Middle frontal gyrus (tissue), 1 donor: ENCODE measurements at regions not wholly inside any gene's neighbourhood (a gene's known extent, or its start where the extent isn't known, plus 50 kb on each side); places are given as distances from the start of the nearest gene placed in this dataset.
A peak's percentile ranks its signal among the peaks of the same experiment; 100 is the strongest.
"Not testable (repeated sequence)": the region's sequence is repeated elsewhere in the genome, so short reads cannot be mapped to it uniquely, and the experiment has no call there.

Experiments
- DNase-seq: peaks from one replicate; pipeline ENCODE4 v3.0.0-alpha.2; 2015; ENCODE audit warnings: low spot score; ENCODE audit errors: extremely low spot score

DNA sequence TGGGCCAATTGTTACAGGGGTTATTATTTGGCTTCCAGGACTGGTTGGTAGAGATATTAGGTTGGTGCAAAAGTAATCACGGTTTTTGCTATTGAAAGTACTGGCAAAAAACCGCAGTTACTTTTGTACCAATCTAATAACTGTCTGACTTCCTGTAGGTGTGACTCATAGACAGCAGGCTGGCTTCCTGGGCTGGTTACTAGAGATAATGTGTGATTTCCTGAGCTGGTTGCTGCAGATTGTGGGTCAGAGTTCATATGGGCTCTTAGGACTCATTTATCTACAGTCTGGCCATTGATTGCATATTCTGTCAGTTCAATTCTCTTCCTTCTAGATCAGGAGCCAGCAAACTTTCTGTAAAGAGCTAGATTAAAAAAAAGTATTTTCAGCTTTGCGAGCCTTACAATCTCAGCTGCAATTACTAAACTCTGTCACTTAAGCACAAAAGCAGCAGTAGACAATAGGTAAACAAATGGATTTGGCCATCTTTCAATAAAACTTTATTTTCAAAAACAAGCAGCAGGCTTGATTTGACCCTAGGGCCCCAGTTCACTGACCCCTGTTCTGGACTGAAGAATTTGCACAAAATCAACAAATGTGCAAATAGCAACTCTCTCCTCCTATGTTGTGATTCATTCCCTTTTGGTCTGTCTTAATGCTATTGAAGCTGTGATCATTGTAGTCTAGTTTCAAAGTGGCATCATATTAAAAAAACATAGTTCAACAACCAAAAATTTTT lies 50.8 kb upstream of the BOD1L1 start:
- DNase-seq, result no peak

DNA sequence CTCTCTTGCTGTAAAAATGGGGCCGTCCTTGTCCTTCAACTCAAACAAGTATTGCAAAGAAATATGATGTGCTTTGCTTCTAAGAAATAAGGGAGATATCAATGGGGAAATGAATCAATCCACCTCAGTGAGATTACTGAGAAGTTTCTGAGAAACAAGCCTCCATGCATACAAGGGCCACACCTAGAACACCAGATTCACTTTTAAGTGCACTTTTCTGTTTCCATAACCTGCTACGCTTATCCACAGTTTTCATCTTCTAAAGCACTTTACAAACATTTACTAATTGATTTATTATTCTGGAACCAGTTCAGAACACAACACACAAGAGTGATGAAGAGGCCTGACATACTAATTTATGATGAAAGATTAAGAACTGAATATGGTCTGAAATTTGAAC lies 54.0 kb upstream of the BOD1L1 start:
- DNase-seq, result no peak

DNA sequence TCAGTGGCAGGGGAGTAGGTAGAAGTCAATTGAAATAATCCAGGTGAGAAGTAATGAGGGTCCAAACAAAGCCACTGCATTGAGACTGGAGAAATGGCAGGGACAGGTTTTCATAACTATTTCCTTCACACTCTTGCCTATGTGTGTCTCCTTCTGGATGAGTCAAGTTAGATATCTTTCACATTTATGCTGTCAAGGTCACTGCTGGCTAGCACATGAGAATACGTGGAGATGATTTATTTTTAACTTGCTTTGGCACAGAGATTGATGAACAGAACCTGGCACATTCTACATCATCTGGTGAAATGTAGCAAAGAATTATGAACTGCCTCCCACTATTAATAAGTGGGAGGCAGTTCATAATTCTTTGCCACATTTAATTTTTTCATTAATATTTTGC lies 66.7 kb upstream of the BOD1L1 start:
- no peak for DNase-seq

DNA sequence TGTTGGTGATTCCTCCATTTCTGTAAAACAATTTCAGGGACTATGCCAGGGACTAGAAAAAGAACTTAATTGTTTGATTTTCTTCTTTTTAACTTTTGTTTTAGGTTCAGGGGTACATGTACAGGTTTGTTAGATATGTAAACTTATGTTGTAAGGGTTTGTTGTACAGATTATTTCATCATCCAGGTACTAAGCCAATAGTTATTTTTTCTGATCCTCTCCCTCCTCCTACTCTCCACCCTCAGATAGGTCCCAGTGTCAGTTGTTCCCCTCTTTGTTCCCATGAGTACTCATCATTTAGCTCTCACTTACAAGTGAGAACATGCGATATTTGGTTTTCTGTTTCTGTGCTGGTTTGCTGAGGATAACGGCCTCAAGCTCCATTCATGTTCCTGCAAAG lies 70.8 kb upstream of the BOD1L1 start:
- DNase-seq, result no peak

DNA sequence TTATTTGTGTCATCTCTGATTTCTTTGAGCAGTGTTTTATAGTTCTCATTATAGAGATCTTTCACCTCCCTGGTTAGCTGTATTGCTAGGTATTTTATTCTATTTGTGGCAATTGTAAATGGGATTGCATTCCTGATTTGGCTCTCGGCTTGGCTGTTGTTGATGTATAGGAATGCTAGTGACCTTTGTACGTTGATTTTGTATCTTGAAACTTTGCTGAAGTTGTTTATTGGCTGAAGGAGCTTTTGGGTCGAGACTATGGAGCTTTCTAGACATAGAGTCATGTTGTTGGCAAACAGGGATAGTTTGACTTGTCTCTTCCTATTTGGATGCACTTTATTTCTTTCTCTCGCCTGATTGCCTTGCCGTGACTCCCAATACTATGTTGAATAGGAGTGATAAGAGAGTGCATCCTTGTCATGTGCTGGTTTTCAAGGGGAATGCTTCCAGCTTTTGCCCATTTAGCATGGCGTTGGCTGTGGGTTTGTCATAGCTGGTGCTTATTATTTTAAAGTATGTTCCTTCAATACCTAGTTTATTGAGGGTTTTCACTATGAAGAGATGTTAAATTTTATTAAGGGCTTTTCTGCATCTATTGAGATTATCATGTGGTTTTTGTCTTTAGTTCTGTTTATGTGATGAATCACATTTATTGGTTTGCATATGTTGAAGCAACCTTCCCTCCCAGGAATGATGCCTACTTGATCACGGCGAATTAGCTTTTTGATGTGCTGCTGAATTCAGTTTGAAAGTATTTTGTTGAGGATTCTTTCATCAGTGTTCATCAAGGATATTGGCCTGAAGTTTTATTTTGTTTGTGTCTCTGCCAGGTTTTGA lies 72.7 kb upstream of the BOD1L1 start:
- DNase-seq, result no peak

DNA sequence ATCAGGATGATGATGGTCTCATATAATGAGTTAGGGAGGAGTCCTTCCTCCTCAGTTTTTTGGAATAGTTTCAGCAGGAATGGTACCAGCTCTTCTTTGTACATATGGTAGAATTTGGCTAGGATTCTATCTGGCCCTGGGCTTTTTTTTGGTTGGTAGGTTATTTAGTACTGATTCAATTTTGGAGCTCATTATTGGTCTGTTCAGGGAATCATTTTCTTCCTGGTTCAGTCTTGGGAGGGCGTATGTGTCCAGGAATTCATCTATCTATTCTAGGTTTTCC lies 73.3 kb upstream of the BOD1L1 start:
- DNase-seq, result not testable (repeated sequence)

DNA sequence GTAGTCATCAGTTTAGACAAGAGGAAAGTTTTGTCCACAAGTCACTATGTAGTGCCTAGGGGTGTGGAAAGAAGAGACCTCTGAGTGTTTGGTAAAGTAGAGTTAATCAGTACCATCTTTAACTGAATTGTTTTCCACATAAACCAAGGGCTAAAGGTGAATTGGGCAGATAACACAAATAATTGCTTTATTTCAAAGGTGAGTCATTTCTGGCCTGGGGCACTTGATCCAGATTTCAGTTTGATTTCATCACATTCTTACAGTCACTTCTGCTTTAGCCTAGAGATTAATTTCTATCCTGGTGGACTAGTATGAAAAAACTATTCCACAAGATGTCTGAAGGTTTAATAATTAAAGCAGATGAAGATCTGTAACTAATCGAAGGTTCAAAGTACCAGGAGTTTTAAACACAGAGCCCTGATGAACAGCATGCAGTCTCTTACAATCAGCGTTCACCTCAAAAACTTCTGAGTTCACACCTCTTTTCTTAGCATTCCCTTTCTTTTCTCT lies 74.5 kb upstream of the BOD1L1 start:
- no peak for DNase-seq

DNA sequence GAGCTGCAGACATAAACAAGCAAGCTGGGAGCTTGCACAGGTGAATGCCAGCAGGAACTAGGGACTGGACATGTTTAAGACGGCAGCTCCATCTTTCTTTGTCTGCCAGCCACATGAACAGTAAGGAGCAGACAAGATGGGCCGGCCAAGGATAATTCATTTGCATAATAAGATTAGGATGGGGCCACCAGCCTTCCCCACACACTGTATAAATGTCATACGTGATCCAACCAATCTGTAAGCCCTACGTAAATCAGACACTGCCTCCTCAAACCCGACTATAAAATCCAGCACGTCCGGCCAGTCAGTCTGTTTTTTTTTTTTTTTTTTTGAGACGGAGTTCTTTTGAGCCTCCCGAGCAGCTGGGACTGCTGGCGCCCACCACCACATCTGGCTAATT lies 75.6 kb upstream of the BOD1L1 start:
- no peak for DNase-seq

DNA sequence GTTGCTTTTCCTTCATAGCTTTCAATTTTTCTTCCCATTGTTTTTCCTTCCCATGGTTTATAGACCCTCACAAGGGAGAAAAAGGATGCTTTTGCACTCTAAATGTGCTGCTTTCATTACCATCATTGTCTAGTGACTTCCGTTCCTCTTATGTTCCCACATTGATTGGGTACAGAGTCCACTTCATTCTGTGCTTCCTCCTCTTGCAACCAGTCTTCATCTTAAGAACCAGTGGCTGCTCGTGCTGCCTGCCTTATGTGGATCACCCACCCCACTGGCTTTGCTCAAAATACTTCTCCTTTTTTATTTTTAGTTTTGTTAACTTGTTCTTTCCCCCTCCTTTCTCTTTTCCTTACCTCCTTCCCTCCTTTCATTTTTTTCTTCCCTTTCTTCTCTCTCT lies 76.5 kb upstream of the BOD1L1 start:
- DNase-seq, result no peak

DNA sequence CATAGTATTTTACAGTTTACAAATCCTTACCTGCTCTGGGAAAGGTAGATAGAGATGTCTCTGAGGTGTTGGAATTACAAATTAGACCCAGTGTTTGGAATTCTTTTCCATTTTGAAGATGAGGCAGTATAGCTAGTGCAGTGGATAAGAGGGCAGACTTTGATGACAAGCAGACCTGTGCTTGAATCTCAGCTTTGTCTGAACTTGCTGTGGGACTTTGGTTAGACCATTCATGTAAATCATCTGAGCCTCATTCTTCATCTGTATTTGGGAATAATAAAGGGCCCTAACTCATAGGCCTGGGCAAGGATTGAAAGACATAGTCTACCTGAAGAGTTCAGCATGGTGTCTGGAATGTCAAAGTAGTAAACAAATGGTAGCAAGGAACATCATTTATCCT lies 77.2 kb upstream of the BOD1L1 start:
- no peak for DNase-seq

DNA sequence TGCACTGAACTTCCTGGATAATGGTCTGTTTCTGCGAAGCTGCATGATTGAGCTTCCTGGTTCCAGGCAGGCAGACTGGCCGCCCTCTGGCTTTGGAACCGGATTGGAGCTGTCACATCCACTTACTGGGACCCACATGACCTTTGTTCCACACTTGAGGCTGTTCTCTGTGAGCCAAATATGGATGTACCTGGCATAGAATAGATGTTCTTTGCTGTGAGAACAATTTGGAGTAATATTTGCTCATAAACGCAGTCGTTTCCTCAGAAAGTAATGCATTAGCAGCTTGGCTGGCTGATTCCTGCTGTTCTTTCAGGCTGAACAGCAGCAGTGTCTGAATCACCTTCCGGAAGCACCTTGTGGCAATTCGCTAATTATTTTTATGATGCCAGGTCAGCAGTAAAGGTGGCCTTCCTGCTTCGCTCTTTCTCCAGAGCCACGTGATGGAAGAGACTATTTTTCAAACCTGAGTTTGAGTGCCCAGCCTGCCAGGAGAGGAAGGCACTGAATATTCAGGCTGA lies 78.1 kb upstream of the BOD1L1 start:
- no peak for DNase-seq

DNA sequence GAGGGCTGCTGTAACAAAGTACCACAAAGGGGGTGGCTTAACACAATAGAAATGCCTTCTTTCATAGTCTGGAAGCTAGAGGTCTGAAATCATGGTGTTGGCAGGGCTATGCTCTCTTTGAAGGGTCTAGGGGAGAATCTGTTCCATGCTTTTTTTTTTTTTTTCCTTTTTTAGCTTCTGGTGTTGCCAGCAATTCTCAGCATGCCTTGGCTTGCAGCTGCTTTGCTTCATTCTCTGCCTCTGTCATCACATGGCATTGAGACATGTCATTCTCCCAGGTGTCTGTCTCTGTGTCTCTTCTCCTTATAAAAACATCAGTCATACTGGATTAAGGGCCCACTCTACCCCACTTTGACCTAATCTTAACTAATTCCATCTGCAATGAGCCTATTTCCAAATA lies 78.6 kb upstream of the BOD1L1 start:
- DNase-seq, result no peak

DNA sequence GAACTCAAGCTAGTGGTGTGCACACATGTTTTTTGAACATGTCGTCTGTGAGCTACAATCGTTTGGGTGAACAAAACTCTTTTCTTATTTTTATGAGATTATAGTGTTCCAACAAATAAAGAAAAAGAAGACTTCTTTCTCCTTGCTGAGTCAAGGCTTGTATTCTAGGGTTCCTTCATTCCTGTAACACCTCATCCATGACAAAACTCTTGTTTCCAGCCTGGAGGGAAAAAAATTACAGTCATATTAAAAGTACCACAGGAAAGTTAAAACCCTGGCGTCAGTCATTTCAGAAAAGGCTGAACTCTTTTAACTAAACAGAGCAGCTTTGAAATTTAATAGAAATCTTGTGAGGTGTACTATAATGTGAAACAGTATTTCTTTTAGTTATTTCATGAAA lies 79.2 kb upstream of the BOD1L1 start:
- DNase-seq, result no peak

DNA sequence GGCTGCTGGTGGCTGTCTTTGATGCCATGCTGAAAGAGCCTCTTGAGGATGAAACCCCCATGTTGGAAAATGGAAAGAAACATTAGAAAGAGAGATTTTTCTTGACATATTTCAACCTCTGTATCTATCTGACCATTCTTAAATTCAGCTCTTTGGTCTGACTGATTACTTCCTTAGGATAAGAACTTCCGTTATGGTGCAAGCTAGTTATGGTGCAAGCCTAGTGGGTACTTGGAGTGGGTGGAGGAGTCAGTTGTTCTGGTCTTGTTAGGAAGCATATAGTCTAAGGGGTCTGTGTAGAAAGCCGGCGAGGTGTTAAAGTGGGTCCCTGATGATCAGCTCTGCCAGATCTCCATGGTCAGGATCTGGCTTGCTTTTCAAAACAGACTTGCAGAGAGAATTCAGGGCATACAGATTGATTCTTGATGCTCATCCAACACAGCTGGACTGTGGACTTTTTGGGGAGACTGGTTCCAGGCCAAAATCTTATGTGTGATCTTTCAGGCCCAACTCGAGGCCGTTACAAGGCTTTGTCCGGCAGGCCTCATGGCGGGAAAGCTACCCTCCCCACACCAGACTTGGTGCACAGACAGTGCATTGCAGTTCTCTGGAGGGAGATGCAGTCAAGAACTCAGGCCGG lies 82.8 kb upstream of the BOD1L1 start:
- DNase-seq, result no peak

DNA sequence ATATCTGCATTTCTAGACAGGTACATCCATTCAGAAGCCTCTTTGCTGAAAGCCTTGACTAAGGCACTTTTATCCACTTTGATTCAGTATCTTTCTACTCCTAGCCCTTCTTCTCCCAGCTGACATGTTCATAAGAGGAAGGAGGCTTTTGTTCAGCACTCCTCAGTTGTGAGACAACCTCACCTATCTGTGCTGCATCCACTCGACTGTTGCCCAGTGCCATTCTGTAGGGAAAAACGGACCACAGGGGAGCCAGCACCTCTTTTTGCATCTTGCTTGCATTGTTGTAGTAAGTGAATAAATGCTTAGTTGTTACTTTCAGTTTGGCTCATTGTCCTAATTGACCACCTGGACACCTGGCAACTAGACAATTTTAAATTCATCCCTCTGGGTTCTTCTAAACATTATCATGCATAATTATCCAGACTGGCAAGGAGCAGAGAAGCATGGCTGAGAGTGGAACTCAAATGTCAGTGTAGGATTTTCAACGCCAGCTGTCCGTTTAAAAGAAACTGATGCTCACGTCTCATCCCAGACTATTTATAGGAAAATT lies 83.8 kb upstream of the BOD1L1 start:
- DNase-seq, result no peak

DNA sequence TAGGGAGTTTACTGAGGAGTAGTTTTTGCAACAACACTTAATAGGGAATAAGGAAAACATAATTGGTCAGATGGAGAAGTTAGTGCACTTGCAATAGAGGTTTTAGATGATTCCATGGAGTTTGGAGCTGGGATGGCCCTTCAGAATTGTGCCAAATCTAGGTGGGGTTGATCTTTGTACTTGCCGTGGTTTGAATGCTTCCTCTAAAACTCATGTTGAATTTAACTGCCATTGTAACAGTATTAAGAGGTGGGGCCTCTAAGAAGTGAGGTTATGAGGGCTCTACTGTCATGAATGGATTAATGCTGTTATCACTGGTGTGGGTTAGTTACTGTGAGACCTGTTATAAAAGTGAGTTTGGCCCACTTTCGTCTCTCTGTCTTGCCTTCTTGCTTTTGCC lies 94.4 kb upstream of the BOD1L1 start:
- no peak for DNase-seq

DNA sequence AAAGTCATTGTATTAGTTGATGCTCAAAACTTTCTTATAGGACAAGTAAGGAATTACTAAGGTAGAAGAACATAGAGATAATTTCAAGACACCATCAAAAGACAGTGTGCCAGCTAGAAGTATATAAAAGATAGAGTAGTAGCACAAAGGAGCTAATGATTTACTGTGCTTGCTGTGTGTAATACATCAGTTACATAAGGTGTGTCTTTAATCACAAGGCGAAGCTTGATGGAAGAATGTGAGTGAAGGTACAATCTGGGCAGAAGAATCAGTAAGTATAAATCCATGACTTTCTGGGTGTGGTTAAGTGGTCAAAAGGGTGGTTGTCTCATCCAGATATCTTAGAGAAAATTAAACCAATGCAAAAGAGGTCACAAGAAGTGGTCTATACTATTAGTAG lies 95.1 kb upstream of the BOD1L1 start:
- no peak for DNase-seq

DNA sequence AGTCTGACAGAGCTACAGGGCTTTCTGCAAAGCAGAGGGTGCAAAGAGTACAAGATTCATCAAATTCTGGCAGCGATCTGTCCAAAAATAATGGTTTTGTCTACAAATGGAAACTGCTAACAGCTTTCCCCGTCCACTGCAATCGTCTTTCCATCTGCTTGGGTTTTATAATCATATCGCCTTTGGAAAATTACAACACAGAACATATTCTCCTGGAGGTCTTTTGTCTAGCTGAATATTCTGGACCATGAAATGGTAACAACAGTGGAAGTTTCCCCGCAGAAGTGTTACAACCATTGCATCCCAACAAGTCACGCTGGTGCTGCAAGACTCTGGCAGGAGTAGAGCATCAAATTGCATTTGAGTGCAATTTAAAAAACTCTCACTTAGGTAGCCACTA lies 101.2 kb upstream of the BOD1L1 start:
- peak; percentile 40 for DNase-seq

DNA sequence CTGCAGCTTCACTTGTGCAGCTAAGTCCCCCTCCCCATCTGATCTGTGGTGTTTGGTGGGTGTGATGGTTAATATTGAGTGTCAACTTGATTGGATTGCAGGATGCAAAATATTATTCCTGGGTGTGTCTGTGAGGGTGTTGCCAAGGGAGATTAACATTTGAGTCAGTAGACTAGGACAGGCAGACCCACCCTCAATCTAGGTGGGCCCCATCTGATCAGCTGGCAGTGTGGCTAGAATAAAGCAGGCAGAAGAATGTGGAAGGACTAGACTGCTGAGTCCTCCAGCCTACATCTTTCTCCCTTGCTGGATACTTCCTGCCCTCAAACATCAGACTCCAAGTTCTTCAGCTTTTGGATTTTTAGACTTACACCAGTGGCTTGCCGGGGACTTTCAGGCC lies 103.5 kb upstream of the BOD1L1 start:
- no peak for DNase-seq

DNA sequence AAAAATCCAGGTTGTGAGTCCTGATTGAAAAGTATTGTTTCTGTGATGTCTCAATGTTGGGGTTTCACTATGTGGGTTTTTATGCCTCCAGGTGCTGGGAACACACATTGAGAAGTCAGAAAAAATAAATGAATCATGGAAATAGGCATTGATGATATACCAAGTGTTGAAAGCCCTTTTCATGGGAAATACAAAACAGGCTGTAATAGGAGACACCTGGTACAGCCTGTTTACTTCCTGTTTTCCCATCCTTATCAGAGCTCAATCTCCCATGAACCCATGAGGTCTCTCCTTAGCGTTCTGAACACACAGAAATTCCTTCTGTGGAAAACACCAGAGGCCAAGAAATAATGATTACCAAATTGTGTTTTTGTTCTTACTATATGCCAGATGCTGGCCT lies 106.3 kb upstream of the BOD1L1 start:
- no peak for DNase-seq

DNA sequence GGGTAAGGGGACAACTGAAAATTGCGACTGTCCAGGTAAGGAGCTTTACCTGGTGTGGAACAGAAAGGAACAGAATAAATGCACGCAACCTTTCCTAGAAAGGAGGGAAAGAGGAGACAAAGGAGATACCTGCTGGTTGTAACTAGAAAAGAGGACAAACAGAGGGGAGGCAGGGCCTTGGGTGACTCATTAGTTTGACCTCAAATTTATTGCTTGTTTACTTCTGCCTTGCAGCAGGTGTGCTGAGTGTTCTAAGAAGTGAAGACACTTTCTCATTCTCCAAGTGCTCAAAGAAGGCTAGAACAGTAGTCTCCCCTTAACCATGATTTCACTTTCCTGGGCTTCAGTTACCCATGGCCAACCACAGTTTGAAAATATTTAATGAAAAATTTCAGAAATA lies 123.1 kb upstream of the BOD1L1 start:
- no peak for DNase-seq

DNA sequence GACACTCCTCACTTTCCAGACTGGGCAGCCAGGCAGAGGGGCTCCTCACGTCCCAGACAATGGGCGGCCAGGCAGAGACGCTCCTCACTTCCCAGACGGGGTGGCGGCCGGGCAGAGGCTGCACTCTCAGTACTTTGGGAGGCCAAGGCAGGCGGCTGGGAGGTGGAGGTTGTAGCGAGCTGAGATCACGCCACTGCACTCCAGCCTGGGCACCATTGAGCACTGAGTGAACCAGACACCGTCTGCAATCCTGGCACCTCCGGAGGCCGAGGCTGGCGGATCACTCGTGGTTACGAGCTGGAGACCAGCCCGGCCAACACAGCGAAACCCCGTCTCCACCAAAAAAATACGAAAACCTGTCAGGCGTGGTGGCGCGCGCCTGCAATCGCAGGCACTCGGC lies 134.1 kb upstream of the BOD1L1 start:
- DNase-seq, result not testable (repeated sequence)
